Endothelial cell of umbilical vein (primary cell): ENCODE measurements at regions not wholly inside any gene's neighbourhood (a gene's known extent, or its start where the extent isn't known, plus 50 kb on each side); places are given as distances from the start of the nearest gene placed in this dataset.

Experiments used
- CTCF ChIP-seq, 2 donors: IDR thresholded peaks; 1 replicate in 1 of 2; 2 replicates in 1 of 2; pipeline ENCODE4 v1.5.1; 2011; ENCODE audit warnings: low read length in 2 of 2, mild to moderate bottlenecking in 2 of 2, moderate library complexity in 2 of 2, control low read depth in 1 of 2, inconsistent platforms in 1 of 2, low read depth in 1 of 2; ENCODE audit not compliant: insufficient read depth in 1 of 2; ENCODE audit errors: extremely low read depth in 1 of 2
- EZH2 ChIP-seq: IDR thresholded peaks from 2 replicates; pipeline ENCODE4 v1.6.1; 2012; ENCODE audit warnings: borderline replicate concordance, low read depth, mild to moderate bottlenecking, moderate library complexity, low read length, inconsistent platforms; ENCODE audit not compliant: severe bottlenecking
- FOS ChIP-seq: IDR thresholded peaks from 2 replicates; pipeline ENCODE4 v1.6.1; 2011; ENCODE audit warnings: mild to moderate bottlenecking, low read length, moderate library complexity, borderline replicate concordance; ENCODE audit not compliant: insufficient read depth
- GATA2 ChIP-seq: IDR thresholded peaks from 2 replicates; pipeline ENCODE4 v1.7.0; 2011; ENCODE audit warnings: low read depth, mild to moderate bottlenecking, moderate library complexity, mixed read lengths, low read length; ENCODE audit not compliant: insufficient read length, insufficient read depth
- JUN ChIP-seq: IDR thresholded peaks from 2 replicates; pipeline ENCODE4 v1.6.1; 2011; ENCODE audit warnings: borderline replicate concordance, low read depth; ENCODE audit not compliant: insufficient read length, insufficient read depth
- MAX ChIP-seq: IDR thresholded peaks from 2 replicates; pipeline ENCODE4 v1.6.1; 2011; ENCODE audit not compliant: insufficient read depth, insufficient read length
- MYC ChIP-seq: IDR thresholded peaks from one replicate; pipeline ENCODE4 v1.6.1; 2011; ENCODE audit warnings: mild to moderate bottlenecking, low read depth, low read length
- POLR2A ChIP-seq: IDR thresholded peaks from 2 replicates; pipeline ENCODE4 v1.6.1; 2012; ENCODE audit warnings: low read depth, mild to moderate bottlenecking, control low read depth, low read length
- POLR2AphosphoS5 ChIP-seq: IDR thresholded peaks from 2 replicates; pipeline ENCODE4 v1.6.1; 2012; ENCODE audit warnings: low read depth, mild to moderate bottlenecking, control low read depth, low read length, moderate library complexity; ENCODE audit not compliant: insufficient read depth

GRCh38 chr18:77894060-77894459 lies 644.4 kb downstream of the GALR1 start:
- TF ChIP-seq CTCF (IDR thresholded peaks at IDR 0.05; ENCODE audit: extremely low read depth in 1 of 2, insufficient read depth in 1 of 2, low read depth in 1 of 2, low read length in 2 of 2), result no peak
- no peak for TF ChIP-seq FOS
- TF ChIP-seq MAX, result no peak
- TF ChIP-seq POLR2AphosphoS5, result no peak
- no peak for TF ChIP-seq MYC
- no peak for TF ChIP-seq EZH2
- no peak for TF ChIP-seq POLR2A
- no peak for TF ChIP-seq GATA2
- no peak for TF ChIP-seq JUN
